ENCODE measurements at regions not wholly inside any gene's neighbourhood (a gene's known extent, or its start where the extent isn't known, plus 50 kb on each side); places are given as distances from the start of the nearest gene placed in this dataset.

GRCh38 chrX:131723646-131724045 is 179.8 kb downstream of the OR13H1 start:
- intact Hi-C loops (cut with micrococcal nuclease): no loop called here
- DNase-seq (ENCODE audit: low spot score): no peak
- peaks cover 9% of the 10 kb centered on the region for H3K9me3 Mint-ChIP-seq
- H3K27me3 Mint-ChIP-seq (ENCODE audit: low read depth): no peaks in the 10 kb centered on the region
- H3K4me1 Mint-ChIP-seq (ENCODE audit: low read depth): no peaks in the 10 kb centered on the region
- H3K36me3 Mint-ChIP-seq (ENCODE audit: low read depth): peaks cover 26% of the 10 kb centered on the region
- no peak overlapping the region for H3K27ac Mint-ChIP-seq
- H3K4me3 Mint-ChIP-seq (ENCODE audit: low read depth): no peak overlapping the region

- H3K4me1 Mint-ChIP-seq (ENCODE audit: low read depth): no peaks in the 10 kb centered on the region
- H3K9me3 Mint-ChIP-seq: peaks cover 9% of the 10 kb centered on the region
- intact Hi-C loops (cut with micrococcal nuclease): no loop called here
- H3K4me3 Mint-ChIP-seq (ENCODE audit: low read depth): no peak overlapping the region
- no peak overlapping the region for H3K27ac Mint-ChIP-seq
- H3K27me3 Mint-ChIP-seq (ENCODE audit: low read depth): no peaks in the 10 kb centered on the region
- H3K36me3 Mint-ChIP-seq (ENCODE audit: low read depth): peaks cover 26% of the 10 kb centered on the region
- DNase-seq (ENCODE audit: low spot score): no peak
Measured at GRCh38 chrX:131724292-131724691, 180.4 kb downstream of the OR13H1 start.

DNA sequence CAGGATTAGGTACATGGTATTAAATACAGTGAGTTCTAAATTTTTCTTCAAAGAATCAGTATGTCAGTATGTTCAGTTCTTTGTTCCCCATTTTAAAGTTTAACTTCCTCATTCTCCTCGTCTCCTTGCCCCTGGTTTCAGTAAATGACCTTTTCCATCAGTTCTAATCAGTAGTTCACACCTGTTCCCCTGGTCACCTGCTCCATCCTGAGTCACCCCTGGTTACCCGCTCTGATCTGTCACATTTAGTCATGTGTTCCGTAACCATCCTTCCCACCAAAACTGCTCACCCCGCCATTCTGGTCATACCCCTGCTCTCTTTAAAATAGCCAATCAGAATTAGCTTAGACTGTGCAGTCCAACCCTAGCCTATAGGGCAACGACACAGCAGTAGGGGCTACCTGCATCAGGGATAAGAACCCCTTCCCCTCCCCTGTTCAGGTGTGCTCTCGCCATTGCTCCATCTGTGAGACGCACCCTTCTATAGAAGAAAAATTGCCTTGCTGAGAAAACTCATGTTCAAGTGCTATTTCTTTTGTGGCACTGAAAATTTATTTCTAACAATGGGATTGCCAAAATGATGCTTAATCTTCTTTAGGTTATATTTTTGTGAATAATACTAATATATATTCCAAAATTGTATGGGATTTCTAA is 181.3 kb downstream of the OR13H1 start:
- no peaks in the 10 kb centered on the region for H3K27me3 Mint-ChIP-seq (ENCODE audit: low read depth)
- DNase-seq (ENCODE audit: low spot score): no peak
- no peaks in the 10 kb centered on the region for H3K4me1 Mint-ChIP-seq (ENCODE audit: low read depth)
- H3K36me3 Mint-ChIP-seq (ENCODE audit: low read depth): peaks cover 26% of the 10 kb centered on the region
- no peak overlapping the region for H3K27ac Mint-ChIP-seq
- peaks cover 9% of the 10 kb centered on the region for H3K9me3 Mint-ChIP-seq
- no peak overlapping the region for H3K4me3 Mint-ChIP-seq (ENCODE audit: low read depth)
- intact Hi-C loops (cut with micrococcal nuclease): no loop called here

DNA sequence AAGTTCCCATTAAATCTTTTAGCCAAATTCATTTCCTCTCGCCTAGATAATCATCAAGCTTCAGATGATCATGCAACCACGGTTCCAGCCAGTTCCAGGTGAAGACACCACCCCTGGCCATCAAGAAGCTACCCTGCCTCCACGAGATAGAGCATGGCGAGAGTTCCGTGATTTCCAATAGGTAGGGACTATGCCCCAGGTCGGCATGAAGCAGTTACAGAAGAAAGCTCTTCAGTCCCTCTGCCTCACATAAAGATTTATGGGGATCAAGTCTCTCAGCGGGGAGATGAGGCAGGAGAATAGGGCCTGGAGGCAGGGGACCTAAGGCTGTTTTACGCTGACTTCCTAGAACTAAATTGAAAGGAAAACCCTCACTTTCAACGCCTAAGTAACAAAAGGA is 183.9 kb downstream of the OR13H1 start:
- intact Hi-C loops (cut with micrococcal nuclease): no loop called here
- no peaks in the 10 kb centered on the region for H3K27me3 Mint-ChIP-seq (ENCODE audit: low read depth)
- H3K4me3 Mint-ChIP-seq (ENCODE audit: low read depth): no peak overlapping the region
- DNase-seq (ENCODE audit: low spot score): no peak
- no peaks in the 10 kb centered on the region for H3K4me1 Mint-ChIP-seq (ENCODE audit: low read depth)
- H3K36me3 Mint-ChIP-seq (ENCODE audit: low read depth): peaks cover 14% of the 10 kb centered on the region
- H3K9me3 Mint-ChIP-seq: peaks cover 9% of the 10 kb centered on the region
- H3K27ac Mint-ChIP-seq: no peak overlapping the region

- Mint-ChIP-seq H3K27ac (no peak overlapping the region), H3K27me3 (ENCODE audit: low read depth) (no peaks in the 10 kb centered on the region), H3K4me1 (ENCODE audit: low read depth) (no peaks in the 10 kb centered on the region), H3K36me3 (ENCODE audit: low read depth) (peaks cover 16% of the 10 kb centered on the region), H3K4me3 (ENCODE audit: low read depth) (no peak overlapping the region), H3K9me3 (peaks cover 9% of the 10 kb centered on the region)
- DNase-seq (ENCODE audit: low spot score): no peak
- intact Hi-C loops (cut with micrococcal nuclease): no loop called here
Measured at GRCh38 chrX:131728295-131729145, 184.6 kb downstream of the OR13H1 start.

GRCh38 chrX:131729295-131729694 is 185.4 kb downstream of the OR13H1 start:
- no peak overlapping the region for H3K4me3 Mint-ChIP-seq (ENCODE audit: low read depth)
- peaks cover 22% of the 10 kb centered on the region for H3K36me3 Mint-ChIP-seq (ENCODE audit: low read depth)
- no peak overlapping the region for H3K27ac Mint-ChIP-seq
- no peaks in the 10 kb centered on the region for H3K27me3 Mint-ChIP-seq (ENCODE audit: low read depth)
- H3K9me3 Mint-ChIP-seq: peaks cover 9% of the 10 kb centered on the region
- intact Hi-C loops (cut with micrococcal nuclease): no loop called here
- no peaks in the 10 kb centered on the region for H3K4me1 Mint-ChIP-seq (ENCODE audit: low read depth)
- DNase-seq (ENCODE audit: low spot score): no peak

DNA sequence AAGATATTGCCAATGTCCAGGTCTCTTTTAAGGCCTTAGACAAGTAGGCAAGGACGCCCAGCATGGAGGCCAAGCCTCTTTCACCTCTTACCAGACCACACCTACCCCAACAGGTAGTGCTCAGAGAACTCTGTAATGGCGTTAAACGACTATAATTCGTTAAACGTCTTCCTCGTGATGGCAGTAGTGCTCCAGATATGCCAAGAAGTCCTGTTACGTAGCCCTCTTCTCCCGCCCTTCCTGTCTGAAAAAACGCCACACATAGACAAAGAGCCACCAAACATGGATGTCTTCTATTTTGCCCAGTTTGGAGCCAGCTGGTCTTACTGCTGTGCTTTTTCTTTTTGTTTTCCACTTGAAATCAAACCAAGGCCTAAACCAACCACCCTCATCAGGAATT is 190.7 kb downstream of the OR13H1 start:
- no peak overlapping the region for H3K27ac Mint-ChIP-seq
- no peak for DNase-seq (ENCODE audit: low spot score)
- H3K36me3 Mint-ChIP-seq (ENCODE audit: low read depth): peaks cover 26% of the 10 kb centered on the region
- no peak overlapping the region for H3K4me3 Mint-ChIP-seq (ENCODE audit: low read depth)
- H3K4me1 Mint-ChIP-seq (ENCODE audit: low read depth): no peaks in the 10 kb centered on the region
- H3K27me3 Mint-ChIP-seq (ENCODE audit: low read depth): no peaks in the 10 kb centered on the region
- intact Hi-C loops (cut with micrococcal nuclease): no loop called here
- H3K9me3 Mint-ChIP-seq: peaks cover under 1% of the 10 kb centered on the region

- intact Hi-C loops (cut with micrococcal nuclease): no loop called here
- H3K36me3 Mint-ChIP-seq (ENCODE audit: low read depth): peaks cover 30% of the 10 kb centered on the region
- H3K4me1 Mint-ChIP-seq (ENCODE audit: low read depth): no peaks in the 10 kb centered on the region
- no peak for DNase-seq (ENCODE audit: low spot score)
- no peaks in the 10 kb centered on the region for H3K27me3 Mint-ChIP-seq (ENCODE audit: low read depth)
- H3K27ac Mint-ChIP-seq: no peak overlapping the region
- no peak overlapping the region for H3K4me3 Mint-ChIP-seq (ENCODE audit: low read depth)
- H3K9me3 Mint-ChIP-seq: peaks cover 6% of the 10 kb centered on the region
Measured at GRCh38 chrX:131735127-131735526, 191.3 kb downstream of the OR13H1 start.

GRCh38 chrX:131739823-131740222 is 195.9 kb downstream of the OR13H1 start:
- no peaks in the 10 kb centered on the region for H3K27me3 Mint-ChIP-seq (ENCODE audit: low read depth)
- peaks cover 45% of the 10 kb centered on the region for H3K36me3 Mint-ChIP-seq (ENCODE audit: low read depth)
- no peaks in the 10 kb centered on the region for H3K4me1 Mint-ChIP-seq (ENCODE audit: low read depth)
- intact Hi-C loops (cut with micrococcal nuclease): no loop called here
- DNase-seq (ENCODE audit: low spot score): no peak
- H3K4me3 Mint-ChIP-seq (ENCODE audit: low read depth): no peak overlapping the region
- no peak overlapping the region for H3K27ac Mint-ChIP-seq
- H3K9me3 Mint-ChIP-seq: peaks cover 14% of the 10 kb centered on the region

DNA sequence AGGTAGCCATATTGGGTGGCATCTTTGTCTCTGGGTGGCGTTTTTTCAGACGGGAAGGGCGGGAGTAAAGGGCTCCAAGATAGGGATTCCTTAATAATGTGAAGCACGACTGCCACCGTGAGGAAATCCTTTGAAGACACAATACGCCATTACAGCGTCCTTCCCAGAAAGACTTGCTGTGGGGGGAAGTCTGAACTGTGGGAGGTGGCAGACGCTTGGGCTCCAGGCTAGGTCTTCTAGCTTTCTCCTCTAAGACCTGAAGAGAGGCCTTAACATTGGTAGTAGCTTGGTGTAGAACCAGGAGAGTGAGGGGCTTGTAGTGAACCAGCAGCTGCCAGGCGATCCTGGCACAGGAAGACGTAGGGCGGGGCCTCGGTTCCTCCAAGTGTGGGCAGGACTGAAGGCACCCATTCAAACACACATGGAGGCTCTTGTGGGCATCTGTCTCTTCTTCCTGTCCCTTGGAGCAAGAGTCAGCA is 197.3 kb downstream of the OR13H1 start:
- H3K27ac Mint-ChIP-seq: no peak overlapping the region
- no peaks in the 10 kb centered on the region for H3K4me1 Mint-ChIP-seq (ENCODE audit: low read depth)
- DNase-seq (ENCODE audit: low spot score): no peak
- peaks cover 41% of the 10 kb centered on the region for H3K36me3 Mint-ChIP-seq (ENCODE audit: low read depth)
- no peaks in the 10 kb centered on the region for H3K27me3 Mint-ChIP-seq (ENCODE audit: low read depth)
- peaks cover 14% of the 10 kb centered on the region for H3K9me3 Mint-ChIP-seq
- no peak overlapping the region for H3K4me3 Mint-ChIP-seq (ENCODE audit: low read depth)
- intact Hi-C loops (cut with micrococcal nuclease): no loop called here

DNA sequence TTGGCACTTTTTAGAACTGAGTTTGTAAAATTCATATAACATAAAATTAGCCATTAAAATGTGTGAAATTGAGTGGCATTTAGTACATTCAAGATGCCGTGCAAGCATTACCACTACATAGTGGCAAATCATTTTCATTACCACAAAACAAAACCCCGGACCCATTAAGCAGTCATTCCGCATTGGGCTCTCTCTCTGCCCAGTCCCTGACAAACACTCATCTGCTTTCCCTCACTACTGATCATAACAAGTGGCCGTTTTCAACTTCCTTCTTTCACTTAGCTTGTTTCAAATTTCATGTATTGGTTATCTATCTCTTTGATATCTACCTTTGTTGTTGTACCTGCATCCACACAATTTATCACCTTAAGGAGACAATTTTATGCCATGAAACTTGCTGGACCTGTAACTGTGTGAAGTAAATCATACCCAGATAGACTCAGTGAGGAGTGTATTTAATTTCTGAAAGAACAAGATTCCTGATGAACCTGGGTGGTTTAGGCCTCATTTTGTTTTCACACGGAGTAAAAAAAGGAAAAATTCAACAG is 202.1 kb downstream of the OR13H1 start:
- Mint-ChIP-seq H3K27ac (no peak overlapping the region), H3K9me3 (peaks cover 1% of the 10 kb centered on the region), H3K4me3 (ENCODE audit: low read depth) (no peak overlapping the region), H3K4me1 (ENCODE audit: low read depth) (no peaks in the 10 kb centered on the region), H3K36me3 (ENCODE audit: low read depth) (peaks cover 42% of the 10 kb centered on the region), H3K27me3 (ENCODE audit: low read depth) (no peaks in the 10 kb centered on the region)
- intact Hi-C loops (cut with micrococcal nuclease): no loop called here
- DNase-seq (ENCODE audit: low spot score): no peak

GRCh38 chrX:131746491-131746968 is 202.7 kb downstream of the OR13H1 start:
- no peak overlapping the region for H3K4me3 Mint-ChIP-seq (ENCODE audit: low read depth)
- no peaks in the 10 kb centered on the region for H3K27me3 Mint-ChIP-seq (ENCODE audit: low read depth)
- no peak overlapping the region for H3K27ac Mint-ChIP-seq
- H3K36me3 Mint-ChIP-seq (ENCODE audit: low read depth): peaks cover 37% of the 10 kb centered on the region
- H3K4me1 Mint-ChIP-seq (ENCODE audit: low read depth): no peaks in the 10 kb centered on the region
- intact Hi-C loops (cut with micrococcal nuclease): no loop called here
- DNase-seq (ENCODE audit: low spot score): no peak
- no peaks in the 10 kb centered on the region for H3K9me3 Mint-ChIP-seq

DNA sequence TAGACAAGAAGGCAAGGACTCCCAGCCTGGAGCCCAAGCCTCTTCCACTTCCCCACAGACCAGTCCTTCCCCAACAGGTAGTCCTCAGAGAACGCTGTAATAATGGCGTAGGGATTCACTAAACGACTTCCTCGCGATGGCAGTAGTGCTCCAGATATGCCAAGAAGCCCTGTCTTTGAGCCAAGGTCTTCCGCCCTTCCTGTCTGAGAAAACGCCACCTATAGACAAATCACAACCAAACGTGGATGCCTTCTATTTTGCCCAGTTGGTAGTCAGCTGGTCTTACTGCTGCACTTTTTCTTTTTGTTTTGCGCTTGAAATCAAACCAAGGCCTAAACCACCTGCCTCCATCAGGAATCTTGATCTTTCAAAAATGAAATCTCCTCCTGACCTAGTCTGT is 203.3 kb downstream of the OR13H1 start:
- H3K4me1 Mint-ChIP-seq (ENCODE audit: low read depth): no peaks in the 10 kb centered on the region
- peaks cover 37% of the 10 kb centered on the region for H3K36me3 Mint-ChIP-seq (ENCODE audit: low read depth)
- H3K27me3 Mint-ChIP-seq (ENCODE audit: low read depth): no peaks in the 10 kb centered on the region
- no peak overlapping the region for H3K4me3 Mint-ChIP-seq (ENCODE audit: low read depth)
- H3K9me3 Mint-ChIP-seq: no peaks in the 10 kb centered on the region
- no peak overlapping the region for H3K27ac Mint-ChIP-seq
- no peak for DNase-seq (ENCODE audit: low spot score)
- intact Hi-C loops (cut with micrococcal nuclease): no loop called here
